Neural cell (in vitro differentiated cells): ENCODE measurements at regions not wholly inside any gene's neighbourhood (a gene's known extent, or its start where the extent isn't known, plus 50 kb on each side); places are given as distances from the start of the nearest gene placed in this dataset.

ENCODE experiments used
- H2AFZ ChIP-seq: fragments of 200-600, 300-800 bp; sonication (generic), shearing (Covaris generic); 2 replicates; pipeline ENCODE4 v1.6.0; 2014; ENCODE audit warnings: low read depth, mild to moderate bottlenecking, antibody characterized with exemption, low read length, moderate library complexity
- H3F3A ChIP-seq: fragments of 200-600 bp; shearing (Covaris generic); 2 replicates; pipeline ENCODE4 v1.6.1; 2016; ENCODE audit warnings: mild to moderate bottlenecking, moderate library complexity, mixed read lengths, antibody characterized with exemption, low read length; ENCODE audit not compliant: insufficient read depth, poor library complexity, severe bottlenecking
- H3K27ac ChIP-seq: fragments of 200-600, 300-800 bp; sonication (generic), shearing (Covaris generic); 2 replicates; pipeline ENCODE4 v1.5.1; 2014; ENCODE audit warnings: mild to moderate bottlenecking, low read length, moderate library complexity
- H3K27me3 ChIP-seq: fragments of 300-800, 200-600 bp; sonication (generic), shearing (Covaris generic); 2 replicates; pipeline ENCODE4 v1.6.0; 2014; ENCODE audit warnings: mild to moderate bottlenecking, low read depth, low read length, moderate library complexity; ENCODE audit not compliant: insufficient read depth
- H3K36me3 ChIP-seq: fragments of 300-800, 200-600 bp; sonication (generic), shearing (Covaris generic); 2 replicates; pipeline ENCODE4 v1.5.1; 2014; ENCODE audit warnings: mild to moderate bottlenecking, antibody characterized with exemption, low read length, moderate library complexity; ENCODE audit not compliant: insufficient read depth
- H3K4me2 ChIP-seq: fragments of 300-800, 200-600 bp; sonication (generic), shearing (Covaris generic); 2 replicates; pipeline ENCODE4 v1.6.0; 2014; ENCODE audit warnings: mild to moderate bottlenecking, low read length
- H3K4me3 ChIP-seq: fragments of 300-800, 200-600 bp; sonication (generic), shearing (Covaris generic); 2 replicates; pipeline ENCODE4 v1.5.1; 2014; ENCODE audit warnings: mild to moderate bottlenecking, low read length, moderate library complexity
- H3K79me2 ChIP-seq: fragments of 200-600 bp; shearing (Covaris generic); replicated peaks from 2 replicates; pipeline ENCODE4 v1.6.0; 2014; ENCODE audit warnings: mild to moderate bottlenecking, low read length, moderate library complexity; ENCODE audit not compliant: insufficient read depth
- H3K9ac ChIP-seq: fragments of 300-800, 200-600 bp; sonication (generic), shearing (Covaris generic); 2 replicates; pipeline ENCODE4 v1.6.1; 2016; ENCODE audit warnings: mild to moderate bottlenecking, low read length, mixed read lengths
- H3K9me2 ChIP-seq: fragments of 200-600 bp; shearing (Covaris generic); 2 replicates; pipeline ENCODE4 v1.6.1; 2016; ENCODE audit warnings: mild to moderate bottlenecking, low read length, mixed read lengths; ENCODE audit not compliant: insufficient read depth
- H3K9me3 ChIP-seq: fragments of 200-600, 300-800 bp; sonication (generic), shearing (Covaris generic); 2 replicates; pipeline ENCODE4 v1.6.1; 2016; ENCODE audit warnings: mild to moderate bottlenecking, mixed run types, low read length, moderate library complexity, mixed read lengths
- H4K20me1 ChIP-seq: fragments of 200-600 bp; shearing (Covaris generic); 2 replicates; pipeline ENCODE4 v1.6.1; 2016; ENCODE audit warnings: mild to moderate bottlenecking, mixed run types; ENCODE audit not compliant: insufficient read depth
- EP300 ChIP-seq: fragments of 450-650 bp; conservative IDR thresholded peaks from 2 replicates; pipeline ENCODE4 v1.6.1; 2014; ENCODE audit warnings: antibody characterized with exemption, mild to moderate bottlenecking, moderate library complexity; ENCODE audit not compliant: poor library complexity, severe bottlenecking
- EZH2 ChIP-seq: fragments of 200-600, 300-800 bp; shearing (Covaris generic), sonication (generic); IDR thresholded peaks from 2 replicates; pipeline ENCODE4 v1.6.1; 2014; ENCODE audit warnings: antibody characterized with exemption, low read length, borderline replicate concordance, mild to moderate bottlenecking; ENCODE audit not compliant: insufficient read depth, poor library complexity, severe bottlenecking
- MXI1 ChIP-seq: fragments of 450-650 bp; conservative IDR thresholded peaks from 2 replicates; pipeline ENCODE4 v1.6.1; 2014; ENCODE audit warnings: antibody characterized with exemption, mild to moderate bottlenecking; ENCODE audit not compliant: poor library complexity, severe bottlenecking
- POLR2AphosphoS5 ChIP-seq: IDR thresholded peaks from 2 replicates; pipeline ENCODE4 v1.6.1; 2012
- RAD21 ChIP-seq: fragments of 450-650 bp; conservative IDR thresholded peaks from 2 replicates; pipeline ENCODE4 v1.6.1; 2014; ENCODE audit warnings: antibody characterized with exemption, mild to moderate bottlenecking, moderate library complexity
- SMC3 ChIP-seq: fragments of 450-650 bp; conservative IDR thresholded peaks from 2 replicates; pipeline ENCODE4 v1.6.1; 2014; ENCODE audit warnings: antibody characterized with exemption, mild to moderate bottlenecking, moderate library complexity; ENCODE audit not compliant: poor library complexity
- TAF1 ChIP-seq: IDR thresholded peaks from 2 replicates; pipeline ENCODE4 v1.6.1; 2012; ENCODE audit warnings: low read depth
- TF ChIP-seq, protein P1 (sequence below): IDR thresholded peaks from 2 replicates; pipeline ENCODE4 v1.6.1; 2012; ENCODE audit warnings: borderline replicate concordance
- TF ChIP-seq, protein P2 (sequence below): fragments of 450-650 bp; IDR thresholded peaks from 2 replicates; pipeline ENCODE4 v1.5.1; 2014; ENCODE audit warnings: antibody characterized with exemption, mild to moderate bottlenecking, moderate library complexity; ENCODE audit not compliant: poor library complexity, severe bottlenecking

DNA sequence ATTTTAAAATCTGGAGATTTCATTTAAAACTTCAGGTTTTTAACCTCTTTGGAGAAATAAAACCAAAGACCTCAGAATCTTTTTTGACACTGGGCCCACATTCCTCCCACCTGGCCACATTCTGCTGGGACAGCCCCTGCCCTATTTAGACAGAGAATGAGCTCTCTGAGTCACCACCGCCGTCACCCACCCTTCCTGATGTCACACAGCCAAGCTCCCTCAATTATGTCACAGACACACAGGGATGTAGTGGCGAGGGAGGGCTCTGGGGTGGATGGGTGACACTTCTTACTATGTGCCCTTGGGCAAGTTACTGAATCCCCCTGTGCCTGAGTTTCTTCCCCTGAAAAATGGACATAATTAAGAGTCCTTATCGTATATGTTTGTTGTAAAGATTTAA lies 162.6 kb downstream of the RAB11FIP2 start:
- no peak overlapping the region for H3K4me2 ChIP-seq
- no peaks in the 10 kb centered on the region for H3F3A ChIP-seq
- H2AFZ ChIP-seq, result no peak overlapping the region
- H3K27ac ChIP-seq, result no peak overlapping the region
- H3K9me3 ChIP-seq, result no peaks in the 10 kb centered on the region
- no peak overlapping the region for H3K9ac ChIP-seq
- H3K4me3 ChIP-seq, result no peak overlapping the region
- no peaks in the 10 kb centered on the region for H3K9me2 ChIP-seq
- no peaks in the 10 kb centered on the region for H4K20me1 ChIP-seq
- TF ChIP-seq, protein P1, sequence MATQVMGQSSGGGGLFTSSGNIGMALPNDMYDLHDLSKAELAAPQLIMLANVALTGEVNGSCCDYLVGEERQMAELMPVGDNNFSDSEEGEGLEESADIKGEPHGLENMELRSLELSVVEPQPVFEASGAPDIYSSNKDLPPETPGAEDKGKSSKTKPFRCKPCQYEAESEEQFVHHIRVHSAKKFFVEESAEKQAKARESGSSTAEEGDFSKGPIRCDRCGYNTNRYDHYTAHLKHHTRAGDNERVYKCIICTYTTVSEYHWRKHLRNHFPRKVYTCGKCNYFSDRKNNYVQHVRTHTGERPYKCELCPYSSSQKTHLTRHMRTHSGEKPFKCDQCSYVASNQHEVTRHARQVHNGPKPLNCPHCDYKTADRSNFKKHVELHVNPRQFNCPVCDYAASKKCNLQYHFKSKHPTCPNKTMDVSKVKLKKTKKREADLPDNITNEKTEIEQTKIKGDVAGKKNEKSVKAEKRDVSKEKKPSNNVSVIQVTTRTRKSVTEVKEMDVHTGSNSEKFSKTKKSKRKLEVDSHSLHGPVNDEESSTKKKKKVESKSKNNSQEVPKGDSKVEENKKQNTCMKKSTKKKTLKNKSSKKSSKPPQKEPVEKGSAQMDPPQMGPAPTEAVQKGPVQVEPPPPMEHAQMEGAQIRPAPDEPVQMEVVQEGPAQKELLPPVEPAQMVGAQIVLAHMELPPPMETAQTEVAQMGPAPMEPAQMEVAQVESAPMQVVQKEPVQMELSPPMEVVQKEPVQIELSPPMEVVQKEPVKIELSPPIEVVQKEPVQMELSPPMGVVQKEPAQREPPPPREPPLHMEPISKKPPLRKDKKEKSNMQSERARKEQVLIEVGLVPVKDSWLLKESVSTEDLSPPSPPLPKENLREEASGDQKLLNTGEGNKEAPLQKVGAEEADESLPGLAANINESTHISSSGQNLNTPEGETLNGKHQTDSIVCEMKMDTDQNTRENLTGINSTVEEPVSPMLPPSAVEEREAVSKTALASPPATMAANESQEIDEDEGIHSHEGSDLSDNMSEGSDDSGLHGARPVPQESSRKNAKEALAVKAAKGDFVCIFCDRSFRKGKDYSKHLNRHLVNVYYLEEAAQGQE, result no peak
- TF ChIP-seq EP300 (no peak), EZH2 (no peak), MXI1 (no peak), RAD21 (no peak), SMC3 (no peak), POLR2AphosphoS5 (no peak), TAF1 (no peak)
- TF ChIP-seq, protein P2, sequence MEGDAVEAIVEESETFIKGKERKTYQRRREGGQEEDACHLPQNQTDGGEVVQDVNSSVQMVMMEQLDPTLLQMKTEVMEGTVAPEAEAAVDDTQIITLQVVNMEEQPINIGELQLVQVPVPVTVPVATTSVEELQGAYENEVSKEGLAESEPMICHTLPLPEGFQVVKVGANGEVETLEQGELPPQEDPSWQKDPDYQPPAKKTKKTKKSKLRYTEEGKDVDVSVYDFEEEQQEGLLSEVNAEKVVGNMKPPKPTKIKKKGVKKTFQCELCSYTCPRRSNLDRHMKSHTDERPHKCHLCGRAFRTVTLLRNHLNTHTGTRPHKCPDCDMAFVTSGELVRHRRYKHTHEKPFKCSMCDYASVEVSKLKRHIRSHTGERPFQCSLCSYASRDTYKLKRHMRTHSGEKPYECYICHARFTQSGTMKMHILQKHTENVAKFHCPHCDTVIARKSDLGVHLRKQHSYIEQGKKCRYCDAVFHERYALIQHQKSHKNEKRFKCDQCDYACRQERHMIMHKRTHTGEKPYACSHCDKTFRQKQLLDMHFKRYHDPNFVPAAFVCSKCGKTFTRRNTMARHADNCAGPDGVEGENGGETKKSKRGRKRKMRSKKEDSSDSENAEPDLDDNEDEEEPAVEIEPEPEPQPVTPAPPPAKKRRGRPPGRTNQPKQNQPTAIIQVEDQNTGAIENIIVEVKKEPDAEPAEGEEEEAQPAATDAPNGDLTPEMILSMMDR, result no peak
- H3K36me3 ChIP-seq, result no peaks in the 10 kb centered on the region
- no peaks in the 10 kb centered on the region for H3K79me2 ChIP-seq
- no peaks in the 10 kb centered on the region for H3K27me3 ChIP-seq

DNA sequence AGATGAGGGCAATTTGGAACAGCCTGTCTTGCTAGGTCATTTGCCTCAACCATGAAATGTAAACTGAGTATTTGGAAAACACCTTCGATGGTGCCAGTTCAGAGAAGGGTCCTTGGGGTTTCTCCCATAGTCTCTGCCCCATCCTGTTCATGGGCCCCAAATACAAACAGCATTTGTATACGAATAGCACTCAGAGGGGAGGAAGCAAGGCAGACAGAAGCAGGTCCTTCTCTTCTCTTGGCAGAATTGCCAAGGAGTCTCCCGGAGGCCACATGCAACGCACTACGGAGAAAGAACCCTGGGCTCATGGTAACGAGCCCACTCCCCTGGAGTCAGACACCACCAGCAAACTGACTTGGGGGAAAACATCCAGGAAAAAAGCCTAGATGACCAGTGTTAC lies 162.1 kb downstream of the RAB11FIP2 start:
- no peaks in the 10 kb centered on the region for H3F3A ChIP-seq
- no peaks in the 10 kb centered on the region for H3K36me3 ChIP-seq
- H3K27me3 ChIP-seq, result no peaks in the 10 kb centered on the region
- no peaks in the 10 kb centered on the region for H4K20me1 ChIP-seq
- no peak overlapping the region for H3K27ac ChIP-seq
- H3K4me2 ChIP-seq, result no peak overlapping the region
- H3K9me3 ChIP-seq, result no peaks in the 10 kb centered on the region
- no peak overlapping the region for H2AFZ ChIP-seq
- no peaks in the 10 kb centered on the region for H3K79me2 ChIP-seq
- H3K9ac ChIP-seq, result no peak overlapping the region
- H3K4me3 ChIP-seq, result no peak overlapping the region
- no peak for TF ChIP-seq EZH2
- no peak for TF ChIP-seq MXI1
- TF ChIP-seq, protein P2, result no peak
- H3K9me2 ChIP-seq, result no peaks in the 10 kb centered on the region
